HT1080 (cell line): ENCODE measurements at regions not wholly inside any gene's neighbourhood (a gene's known extent, or its start where the extent isn't known, plus 50 kb on each side); places are given as distances from the start of the nearest gene placed in this dataset.

Source experiments
- DNase-seq: peaks from one replicate; pipeline ENCODE4 v3.0.0-alpha.2; 2015; ENCODE audit warnings: low read depth

- DNase-seq: no peak
These were observed 114.3 kb downstream of the ASCL4 start for GRCh38 chr12:107888789-107889188.

- DNase-seq: no peak
These were observed 117.5 kb downstream of the ASCL4 start for GRCh38 chr12:107891967-107892366.

GRCh38 chr12:107894589-107894988, 120.1 kb downstream of the ASCL4 start:
- DNase-seq: no peak

- no peak for DNase-seq
These were observed 121.5 kb downstream of the ASCL4 start for GRCh38 chr12:107895966-107896365.

- no peak for DNase-seq
These were observed 126.1 kb downstream of the ASCL4 start for GRCh38 chr12:107900588-107900987.

GRCh38 chr12:107903341-107904061, 129.0 kb downstream of the ASCL4 start:
- DNase-seq: no peak

GRCh38 chr12:107906707-107907106, 132.2 kb downstream of the ASCL4 start:
- DNase-seq: no peak

GRCh38 chr12:107912421-107913004, 138.0 kb downstream of the ASCL4 start:
- DNase-seq: peak; percentile 31

- DNase-seq: no peak
These were observed 140.0 kb downstream of the ASCL4 start for GRCh38 chr12:107914460-107914977.

GRCh38 chr12:107917912-107918800, 143.7 kb downstream of the ASCL4 start:
- DNase-seq: no peak

- DNase-seq: no peak
These were observed 146.6 kb downstream of the ASCL4 start for GRCh38 chr12:107921062-107921461.

- no peak for DNase-seq
These were observed 150.6 kb downstream of the ASCL4 start for GRCh38 chr12:107925125-107925524.

GRCh38 chr12:107929436-107929835, 154.9 kb downstream of the ASCL4 start:
- peak; percentile 65 for DNase-seq

- DNase-seq: no peak
These were observed 157.3 kb downstream of the ASCL4 start for GRCh38 chr12:107931761-107932160.

GRCh38 chr12:107938446-107938845, 163.9 kb downstream of the ASCL4 start:
- DNase-seq: no peak

- no peak for DNase-seq
These were observed 174.0 kb downstream of the ASCL4 start for GRCh38 chr12:107948391-107948945.

GRCh38 chr12:107951024-107951423, 176.5 kb downstream of the ASCL4 start:
- DNase-seq: no peak

GRCh38 chr12:107955966-107956643, 173.0 kb upstream of the WSCD2 start:
- no peak for DNase-seq

- no peak for DNase-seq
These were observed 171.6 kb upstream of the WSCD2 start for GRCh38 chr12:107957459-107957858.

GRCh38 chr12:107963635-107964034, 165.5 kb upstream of the WSCD2 start:
- DNase-seq: no peak

- DNase-seq: peak; percentile 56
These were observed 161.9 kb upstream of the WSCD2 start for GRCh38 chr12:107967170-107967569.
